ENCODE measurements at regions not wholly inside any gene's neighbourhood (a gene's known extent, or its start where the extent isn't known, plus 50 kb on each side); places are given as distances from the start of the nearest gene placed in this dataset.

GRCh38 chrX:5730556-5730955 lies 498.1 kb downstream of the NLGN4X start:
- Histone ChIP-seq H3K4me1 (ENCODE audit: control insufficient read depth, insufficient read depth, low read length) (no peaks in the 10 kb centered on the region), H3K4me3 (ENCODE audit: low read length) (no peak overlapping the region), H3K36me3 (ENCODE audit: control insufficient read depth, insufficient read depth, low read length) (no peaks in the 10 kb centered on the region), H3K9me3 (ENCODE audit: control insufficient read depth, low read length) (peaks cover 5% of the 10 kb centered on the region), H3K9ac (ENCODE audit: extremely low read depth, low read length, poor library complexity, severe bottlenecking) (no peak overlapping the region), H3K27ac (ENCODE audit: low read depth, low read length) (no peak overlapping the region), H3K27me3 (ENCODE audit: control insufficient read depth, insufficient read depth, low read length, poor library complexity, severe bottlenecking) (no peaks in the 10 kb centered on the region)
- H3K4me3 Mint-ChIP-seq, result no peak overlapping the region
- WGBS, 2 experiments (ENCODE audit: insufficient coverage in 1 of 2, insufficient read length in 1 of 2), result no CpG with 5 or more reads among the region's 2 CpGs
- peaks cover 2% of the 10 kb centered on the region for H3K27me3 Mint-ChIP-seq (ENCODE audit: insufficient read depth)
- H3K36me3 Mint-ChIP-seq (ENCODE audit: low read depth), result no peaks in the 10 kb centered on the region
- DNase-seq, result no peak
- H3K9me3 Mint-ChIP-seq, result peaks cover 14% of the 10 kb centered on the region
- H3K27ac Mint-ChIP-seq, result no peak overlapping the region
- no peaks in the 10 kb centered on the region for H3K4me1 Mint-ChIP-seq
- TF ChIP-seq CTCF (conservative IDR thresholded peaks at IDR 0.05), result no peak

GRCh38 chrX:5726224-5726623 lies 502.4 kb downstream of the NLGN4X start:
- TF ChIP-seq CTCF (conservative IDR thresholded peaks at IDR 0.05), result no peak
- Mint-ChIP-seq H3K9me3 (no peaks in the 10 kb centered on the region), H3K27me3 (ENCODE audit: insufficient read depth) (peaks cover 2% of the 10 kb centered on the region), H3K27ac (no peak overlapping the region), H3K36me3 (ENCODE audit: low read depth) (peaks cover 2% of the 10 kb centered on the region), H3K4me3 (no peak overlapping the region), H3K4me1 (no peaks in the 10 kb centered on the region)
- no peaks in the 10 kb centered on the region for H3K4me1 ChIP-seq (ENCODE audit: control insufficient read depth, insufficient read depth, low read length)
- DNase-seq, result no peak
- no peaks in the 10 kb centered on the region for H3K36me3 ChIP-seq (ENCODE audit: control insufficient read depth, insufficient read depth, low read length)
- no peak overlapping the region for H3K4me3 ChIP-seq (ENCODE audit: low read length)
- H3K9ac ChIP-seq (ENCODE audit: extremely low read depth, low read length, poor library complexity, severe bottlenecking), result no peak overlapping the region
- no peaks in the 10 kb centered on the region for H3K27me3 ChIP-seq (ENCODE audit: control insufficient read depth, insufficient read depth, low read length, poor library complexity, severe bottlenecking)
- no peaks in the 10 kb centered on the region for H3K9me3 ChIP-seq (ENCODE audit: control insufficient read depth, low read length)
- H3K27ac ChIP-seq (ENCODE audit: low read depth, low read length), result no peak overlapping the region
- 92 to 100% methylated on average over 1 to 5 of the region's 5 CpGs for whole genome bisulfite sequencing, 2 experiments (ENCODE audit: insufficient coverage in 1 of 2, insufficient read length in 1 of 2)

- peaks cover 2% of the 10 kb centered on the region for H3K36me3 Mint-ChIP-seq (ENCODE audit: low read depth)
- H3K4me3 ChIP-seq (ENCODE audit: low read length), result no peak overlapping the region
- 85% methylated on average over 3 of the region's 5 CpGs; no CpG with 5 or more reads in 1 of the 2 experiments for WGBS, 2 experiments (ENCODE audit: insufficient coverage in 1 of 2, insufficient read length in 1 of 2)
- H3K4me3 Mint-ChIP-seq, result no peak overlapping the region
- no peak overlapping the region for H3K9ac ChIP-seq (ENCODE audit: extremely low read depth, low read length, poor library complexity, severe bottlenecking)
- no peak overlapping the region for H3K27ac ChIP-seq (ENCODE audit: low read depth, low read length)
- H3K4me1 Mint-ChIP-seq, result no peaks in the 10 kb centered on the region
- no peaks in the 10 kb centered on the region for H3K36me3 ChIP-seq (ENCODE audit: control insufficient read depth, insufficient read depth, low read length)
- H3K4me1 ChIP-seq (ENCODE audit: control insufficient read depth, insufficient read depth, low read length), result no peaks in the 10 kb centered on the region
- DNase-seq, result no peak
- no peaks in the 10 kb centered on the region for H3K9me3 Mint-ChIP-seq
- no peak for TF ChIP-seq CTCF (conservative IDR thresholded peaks at IDR 0.05)
- H3K27ac Mint-ChIP-seq, result no peak overlapping the region
- H3K27me3 Mint-ChIP-seq (ENCODE audit: insufficient read depth), result peaks cover 2% of the 10 kb centered on the region
- H3K9me3 ChIP-seq (ENCODE audit: control insufficient read depth, low read length), result no peaks in the 10 kb centered on the region
- H3K27me3 ChIP-seq (ENCODE audit: control insufficient read depth, insufficient read depth, low read length, poor library complexity, severe bottlenecking), result no peaks in the 10 kb centered on the region
Measured at GRCh38 chrX:5724123-5724522, 504.5 kb downstream of the NLGN4X start.
